HCT116 (cell line): ENCODE measurements at regions not wholly inside any gene's neighbourhood (a gene's known extent, or its start where the extent isn't known, plus 50 kb on each side); places are given as distances from the start of the nearest gene placed in this dataset.

Source experiments
- ATAC-seq: fragments of 200-7000 bp; cut with Tn5 transposase; 2 replicates; pipeline ENCODE4 v1.9.1; 2020; ENCODE audit warnings: mild to moderate bottlenecking, moderate library complexity
- BruUV-seq: library from RNA; stranded (reverse); fragments of 400-500 nt; replicated peaks from 2 replicates; lab custom pipeline; 2021; lab: Mats Ljungman, UMichigan
- CTCF ChIA-PET: fragments of 300-600 bp; sonication (Branson Sonifier 250); formaldehyde crosslinking; loops from one replicate; lab custom pipeline; 2021; ENCODE audit warnings: antibody characterized with exemption; lab: Charles Lee
- POLR2A ChIA-PET: fragments of 300-600, 350-600 bp; sonication (Branson Sonifier 250); formaldehyde crosslinking; loops from one replicate; lab custom pipeline; 2021; ENCODE audit warnings: antibody characterized with exemption; lab: Charles Lee
- RAD21 ChIA-PET, 2 experiments: fragments of 300-600 bp; sonication (Branson Sonifier 250); formaldehyde crosslinking; loops; one replicate each; lab custom pipeline; 2023; ENCODE audit warnings: low total read pairs in 2 of 2; ENCODE audit not compliant: uncharacterized antibody in 2 of 2, unreplicated experiment in 2 of 2, low non-redundant PET in 1 of 2; lab: Charles Lee
- DNase-seq: peaks from one replicate; pipeline ENCODE4 v3.0.0-alpha.2; 2010; ENCODE audit warnings: low read depth, low spot score
- H2AFZ ChIP-seq: fragments of 200-600 bp; shearing (Covaris generic), sonication (generic); 2 replicates; pipeline ENCODE4 v1.6.1; 2017; ENCODE audit warnings: low read depth, mixed run types, mixed read lengths, antibody characterized with exemption, low read length; ENCODE audit not compliant: poor library complexity, severe bottlenecking
- H3K27ac ChIP-seq: 2 replicates; pipeline ENCODE4 v1.5.1; 2012; ENCODE audit warnings: low read depth, low read length
- H3K27me3 ChIP-seq: fragments of 200-600 bp; sonication (generic); 2 replicates; pipeline ENCODE4 v1.6.1; 2016; ENCODE audit warnings: mixed run types, low read length, mixed read lengths; ENCODE audit not compliant: insufficient read depth
- H3K36me3 ChIP-seq, 2 experiments: fragments of 200-500 bp in 1 of 2; fragments of 200-600 bp in 1 of 2; sonication (Bioruptor generic) in 1 of 2; sonication (generic) in 1 of 2; 2 replicates each; pipeline versions ENCODE4 v1.5.1 to v1.6.1; 2014 to 2016; ENCODE audit warnings: low read length in 2 of 2, inconsistent platforms in 1 of 2, mixed read lengths in 1 of 2, mixed run types in 1 of 2; ENCODE audit not compliant: insufficient read depth in 2 of 2, control insufficient read depth in 1 of 2
- H3K4me1 ChIP-seq, 2 experiments: fragments of 200-600 bp in 1 of 2; sonication (generic) in 1 of 2; 2 replicates each; pipeline versions ENCODE4 v1.5.1 to v1.6.1; 2012 to 2017; ENCODE audit warnings: low read length in 2 of 2, inconsistent platforms in 1 of 2, mild to moderate bottlenecking in 1 of 2, mixed read lengths in 1 of 2, mixed run types in 1 of 2, moderate library complexity in 1 of 2; ENCODE audit not compliant: insufficient read depth in 2 of 2, control insufficient read depth in 1 of 2
- H3K4me2 ChIP-seq: fragments of 200-600 bp; sonication (generic); 2 replicates; pipeline ENCODE4 v1.6.1; 2017; ENCODE audit warnings: mixed run types, low read length, mixed read lengths
- H3K4me3 ChIP-seq, 2 experiments: fragments of 200-600 bp in 1 of 2; sonication (generic) in 1 of 2; replicated peaks in 1 of 2; 2 replicates each; pipeline ENCODE4 v1.5.1; 2011 to 2016; ENCODE audit warnings: low read length in 2 of 2, control low read depth in 1 of 2, low read depth in 1 of 2, mild to moderate bottlenecking in 1 of 2, mixed read lengths in 1 of 2, mixed run types in 1 of 2
- H3K79me2 ChIP-seq: fragments of 200-600 bp; sonication (generic); 2 replicates; pipeline ENCODE4 v1.6.1; 2017; ENCODE audit warnings: mild to moderate bottlenecking, mixed run types, low read length, moderate library complexity, mixed read lengths; ENCODE audit not compliant: insufficient read depth
- H3K9ac ChIP-seq: fragments of 200-600 bp; sonication (generic); 2 replicates; pipeline ENCODE4 v1.6.1; 2016; ENCODE audit warnings: low read length, mixed read lengths
- H3K9me2 ChIP-seq: fragments of 200-600 bp; sonication (generic), shearing (Covaris generic); 2 replicates; pipeline ENCODE4 v1.6.1; 2017; ENCODE audit warnings: mixed run types, mild to moderate bottlenecking, moderate library complexity; ENCODE audit not compliant: insufficient read depth
- H3K9me3 ChIP-seq, 2 experiments: fragments of 200-500 bp in 1 of 2; fragments of 200-600 bp in 1 of 2; sonication (Bioruptor generic) in 1 of 2; sonication (generic) in 1 of 2; 2 replicates each; pipeline ENCODE4 v1.6.1; 2014 to 2017; ENCODE audit warnings: low read length in 2 of 2, mixed read lengths in 2 of 2, inconsistent platforms in 1 of 2, low read depth in 1 of 2, mild to moderate bottlenecking in 1 of 2, mixed run types in 1 of 2, moderate library complexity in 1 of 2; ENCODE audit not compliant: control insufficient read depth in 1 of 2, insufficient read depth in 1 of 2
- H4K20me1 ChIP-seq: fragments of 200-600 bp; sonication (generic), shearing (Covaris generic); 2 replicates; pipeline ENCODE4 v1.6.1; 2017; ENCODE audit warnings: mixed run types, mild to moderate bottlenecking, moderate library complexity; ENCODE audit not compliant: insufficient read depth
- CEBPB ChIP-seq: IDR thresholded peaks from 2 replicates; pipeline ENCODE4 v1.6.1; 2012; ENCODE audit warnings: low read depth
- EZH2 ChIP-seq: fragments of 200-600 bp; sonication (generic); IDR thresholded peaks from 2 replicates; pipeline ENCODE4 v1.6.1; 2017; ENCODE audit warnings: antibody characterized with exemption, mixed run types
- JUND ChIP-seq: IDR thresholded peaks from 2 replicates; pipeline ENCODE4 v1.6.1; 2012
- POLR2A ChIP-seq: IDR thresholded peaks from 2 replicates; pipeline ENCODE4 v1.7.0; 2011; ENCODE audit warnings: borderline replicate concordance; ENCODE audit not compliant: insufficient read depth, insufficient read length; ENCODE audit errors: extremely low read depth
- RAD21 ChIP-seq: IDR thresholded peaks from 2 replicates; pipeline ENCODE4 v1.6.1; 2012; ENCODE audit warnings: low read depth, mild to moderate bottlenecking
- SIN3A ChIP-seq: IDR thresholded peaks from 2 replicates; pipeline ENCODE4 v1.6.1; 2012; ENCODE audit warnings: low read depth
- SRF ChIP-seq: IDR thresholded peaks from 2 replicates; pipeline ENCODE4 v1.6.1; 2012; ENCODE audit warnings: low read depth
- TCF7L2 ChIP-seq: IDR thresholded peaks from 2 replicates; pipeline ENCODE4 v1.7.0; 2011; ENCODE audit warnings: borderline replicate concordance, inconsistent platforms; ENCODE audit not compliant: insufficient read depth, insufficient read length; ENCODE audit errors: extremely low read depth
- ZFX ChIP-seq: fragments of 450-650 bp; IDR thresholded peaks from 2 replicates; pipeline ENCODE4 v1.6.1; 2017
- intact Hi-C: fragments of 100-400 bp; cut with micrococcal nuclease; formaldehyde crosslinking; loops from 2 replicates; pipeline ENCODE4 v1.10.0; 2022
- TF ChIP-seq, protein P1 (sequence below): IDR thresholded peaks from 2 replicates; pipeline ENCODE4 v1.6.1; 2012
- TF ChIP-seq, protein P2 (sequence below): IDR thresholded peaks from 2 replicates; pipeline ENCODE4 v1.6.1; 2011; ENCODE audit warnings: mild to moderate bottlenecking, low read length, moderate library complexity; ENCODE audit not compliant: insufficient replicate concordance; ENCODE audit errors: extremely low read depth
- TF ChIP-seq, protein P3 (sequence below): IDR thresholded peaks from 2 replicates; pipeline ENCODE4 v1.6.1; 2012; ENCODE audit warnings: low read depth

DNA sequence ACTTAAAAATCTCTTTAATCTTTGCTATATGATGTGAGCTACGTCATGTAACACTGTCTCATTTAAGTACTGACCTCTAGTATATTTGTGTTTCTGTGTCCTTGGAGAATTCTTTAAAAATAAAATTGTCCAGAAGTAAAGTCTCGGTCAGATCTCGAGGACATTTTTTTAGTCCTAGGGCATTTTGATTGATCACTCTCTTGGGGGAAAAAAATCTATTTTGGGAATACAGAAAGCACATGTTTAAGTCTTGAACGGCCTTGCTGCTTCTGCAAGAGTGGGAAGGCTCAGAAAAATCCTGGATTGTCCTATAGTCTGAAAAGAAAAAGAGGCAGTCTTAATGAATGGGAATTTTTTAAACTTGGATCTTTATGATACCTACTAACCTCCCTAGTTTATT, 234.3 kb downstream of the UTRN start:
- Histone ChIP-seq H3K4me3 (no peak overlapping the region), H3K9me2 (no peaks in the 10 kb centered on the region), H3K4me2 (no peak overlapping the region), H3K79me2 (no peaks in the 10 kb centered on the region), H2AFZ (no peak overlapping the region), H4K20me1 (no peaks in the 10 kb centered on the region), H3K4me1 (no peaks in the 10 kb centered on the region), H3K27me3 (no peaks in the 10 kb centered on the region), H3K36me3 (no peaks in the 10 kb centered on the region), H3K27ac (no peak overlapping the region), H3K9me3 (no peaks in the 10 kb centered on the region), H3K9ac (no peak overlapping the region)
- DNase-seq (no peak), ATAC-seq (no peak)
- ChIA-PET CTCF (no interaction called here), POLR2A (no interaction called here), RAD21 (no interaction called here)
- intact Hi-C loops = no loop called here
- TF ChIP-seq ZFX (no peak), POLR2A (no peak), JUND (no peak), EZH2 (no peak), RAD21 (no peak), SIN3A (no peak), SRF (no peak), CEBPB (no peak), TCF7L2 (no peak)
- TF ChIP-seq, protein P1, sequence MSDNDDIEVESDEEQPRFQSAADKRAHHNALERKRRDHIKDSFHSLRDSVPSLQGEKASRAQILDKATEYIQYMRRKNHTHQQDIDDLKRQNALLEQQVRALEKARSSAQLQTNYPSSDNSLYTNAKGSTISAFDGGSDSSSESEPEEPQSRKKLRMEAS = no peak
- TF ChIP-seq, protein P2, sequence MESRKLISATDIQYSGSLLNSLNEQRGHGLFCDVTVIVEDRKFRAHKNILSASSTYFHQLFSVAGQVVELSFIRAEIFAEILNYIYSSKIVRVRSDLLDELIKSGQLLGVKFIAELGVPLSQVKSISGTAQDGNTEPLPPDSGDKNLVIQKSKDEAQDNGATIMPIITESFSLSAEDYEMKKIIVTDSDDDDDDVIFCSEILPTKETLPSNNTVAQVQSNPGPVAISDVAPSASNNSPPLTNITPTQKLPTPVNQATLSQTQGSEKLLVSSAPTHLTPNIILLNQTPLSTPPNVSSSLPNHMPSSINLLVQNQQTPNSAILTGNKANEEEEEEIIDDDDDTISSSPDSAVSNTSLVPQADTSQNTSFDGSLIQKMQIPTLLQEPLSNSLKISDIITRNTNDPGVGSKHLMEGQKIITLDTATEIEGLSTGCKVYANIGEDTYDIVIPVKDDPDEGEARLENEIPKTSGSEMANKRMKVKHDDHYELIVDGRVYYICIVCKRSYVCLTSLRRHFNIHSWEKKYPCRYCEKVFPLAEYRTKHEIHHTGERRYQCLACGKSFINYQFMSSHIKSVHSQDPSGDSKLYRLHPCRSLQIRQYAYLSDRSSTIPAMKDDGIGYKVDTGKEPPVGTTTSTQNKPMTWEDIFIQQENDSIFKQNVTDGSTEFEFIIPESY = no peak
- TF ChIP-seq, protein P3, sequence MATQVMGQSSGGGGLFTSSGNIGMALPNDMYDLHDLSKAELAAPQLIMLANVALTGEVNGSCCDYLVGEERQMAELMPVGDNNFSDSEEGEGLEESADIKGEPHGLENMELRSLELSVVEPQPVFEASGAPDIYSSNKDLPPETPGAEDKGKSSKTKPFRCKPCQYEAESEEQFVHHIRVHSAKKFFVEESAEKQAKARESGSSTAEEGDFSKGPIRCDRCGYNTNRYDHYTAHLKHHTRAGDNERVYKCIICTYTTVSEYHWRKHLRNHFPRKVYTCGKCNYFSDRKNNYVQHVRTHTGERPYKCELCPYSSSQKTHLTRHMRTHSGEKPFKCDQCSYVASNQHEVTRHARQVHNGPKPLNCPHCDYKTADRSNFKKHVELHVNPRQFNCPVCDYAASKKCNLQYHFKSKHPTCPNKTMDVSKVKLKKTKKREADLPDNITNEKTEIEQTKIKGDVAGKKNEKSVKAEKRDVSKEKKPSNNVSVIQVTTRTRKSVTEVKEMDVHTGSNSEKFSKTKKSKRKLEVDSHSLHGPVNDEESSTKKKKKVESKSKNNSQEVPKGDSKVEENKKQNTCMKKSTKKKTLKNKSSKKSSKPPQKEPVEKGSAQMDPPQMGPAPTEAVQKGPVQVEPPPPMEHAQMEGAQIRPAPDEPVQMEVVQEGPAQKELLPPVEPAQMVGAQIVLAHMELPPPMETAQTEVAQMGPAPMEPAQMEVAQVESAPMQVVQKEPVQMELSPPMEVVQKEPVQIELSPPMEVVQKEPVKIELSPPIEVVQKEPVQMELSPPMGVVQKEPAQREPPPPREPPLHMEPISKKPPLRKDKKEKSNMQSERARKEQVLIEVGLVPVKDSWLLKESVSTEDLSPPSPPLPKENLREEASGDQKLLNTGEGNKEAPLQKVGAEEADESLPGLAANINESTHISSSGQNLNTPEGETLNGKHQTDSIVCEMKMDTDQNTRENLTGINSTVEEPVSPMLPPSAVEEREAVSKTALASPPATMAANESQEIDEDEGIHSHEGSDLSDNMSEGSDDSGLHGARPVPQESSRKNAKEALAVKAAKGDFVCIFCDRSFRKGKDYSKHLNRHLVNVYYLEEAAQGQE = no peak
- no TSS peak for BruUV-seq
